HG03045 (cell line): ENCODE measurements at regions not wholly inside any gene's neighbourhood (a gene's known extent, or its start where the extent isn't known, plus 50 kb on each side); places are given as distances from the start of the nearest gene placed in this dataset.
"Not testable (repeated sequence)": the region's sequence is repeated elsewhere in the genome, so short reads cannot be mapped to it uniquely, and the experiment has no call there.

Experiments
- ATAC-seq: cut with Tn5 transposase; IDR thresholded peaks from one replicate; pipeline ENCODE4 v1.9.1; 2021; ENCODE audit warnings: mild to moderate bottlenecking, moderate library complexity; ENCODE audit not compliant: unreplicated experiment

DNA sequence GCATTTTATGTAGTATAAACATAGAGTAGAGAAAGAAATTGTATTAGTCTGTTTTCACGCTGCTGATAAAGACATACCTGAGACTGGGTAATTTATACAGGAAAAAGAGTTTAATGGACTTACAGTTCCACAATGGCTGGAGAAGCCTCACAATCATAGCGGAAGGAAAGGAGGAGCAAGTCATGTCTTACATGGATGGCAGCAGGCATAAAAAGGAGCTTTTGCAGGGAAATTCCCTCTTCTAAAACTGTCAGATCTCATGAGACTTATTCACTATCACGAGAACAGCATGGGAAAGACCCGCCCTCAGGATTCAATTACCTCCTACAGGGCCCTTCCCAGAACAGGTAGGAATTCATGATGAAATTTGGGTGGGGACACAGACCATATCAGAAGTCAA is 98.1 kb downstream of the ARRDC3 start:
- not testable (repeated sequence) for ATAC-seq

DNA sequence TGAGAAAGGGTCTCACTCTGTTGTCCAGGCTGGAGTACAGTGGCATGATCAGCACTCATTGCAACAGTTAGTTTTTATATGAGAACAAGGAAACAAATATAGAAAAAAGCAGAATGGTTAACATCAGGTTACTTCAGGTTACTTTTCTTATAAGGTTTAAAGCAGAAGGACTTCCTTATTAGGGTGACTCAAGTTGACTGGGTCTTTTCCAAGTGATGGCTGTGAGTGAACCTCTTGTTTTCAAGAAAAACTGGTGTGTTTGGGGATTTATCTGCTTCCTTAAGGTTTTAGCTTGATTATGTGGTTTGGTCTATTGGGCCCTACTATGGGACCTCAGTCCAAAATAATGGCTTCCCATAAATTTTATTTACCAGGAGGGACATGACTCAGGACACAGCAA is 99.2 kb downstream of the ARRDC3 start:
- ATAC-seq: no peak

- ATAC-seq: no peak
These were observed 99.8 kb downstream of the ARRDC3 start for GRCh38 chr5:91283326-91283725.

- ATAC-seq: no peak
These were observed 100.9 kb downstream of the ARRDC3 start for GRCh38 chr5:91282210-91282609.

- ATAC-seq: no peak
These were observed 101.7 kb downstream of the ARRDC3 start for GRCh38 chr5:91281401-91281800.

- ATAC-seq: peak; percentile 92
These were observed 102.5 kb downstream of the ARRDC3 start for GRCh38 chr5:91280362-91281269.

DNA sequence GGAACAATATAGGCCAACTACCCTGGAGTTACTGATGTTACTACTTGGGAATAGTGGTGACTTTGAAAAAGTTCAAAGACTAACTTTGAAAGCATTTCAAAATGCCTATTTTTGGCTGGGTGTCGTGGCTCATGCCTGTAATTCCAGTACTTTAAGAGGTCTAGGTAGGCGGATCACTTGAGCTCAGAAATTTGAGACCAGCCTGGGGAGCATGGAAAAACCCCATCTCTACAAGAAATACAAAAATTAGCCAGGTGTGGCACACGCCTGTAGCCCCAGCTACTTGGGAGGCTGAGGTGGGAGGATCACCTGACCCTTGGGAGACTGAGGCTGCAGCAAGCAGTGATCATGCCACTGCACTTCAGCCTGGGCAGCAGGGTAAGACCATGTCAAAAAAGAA is 105.3 kb downstream of the ARRDC3 start:
- no peak for ATAC-seq

DNA sequence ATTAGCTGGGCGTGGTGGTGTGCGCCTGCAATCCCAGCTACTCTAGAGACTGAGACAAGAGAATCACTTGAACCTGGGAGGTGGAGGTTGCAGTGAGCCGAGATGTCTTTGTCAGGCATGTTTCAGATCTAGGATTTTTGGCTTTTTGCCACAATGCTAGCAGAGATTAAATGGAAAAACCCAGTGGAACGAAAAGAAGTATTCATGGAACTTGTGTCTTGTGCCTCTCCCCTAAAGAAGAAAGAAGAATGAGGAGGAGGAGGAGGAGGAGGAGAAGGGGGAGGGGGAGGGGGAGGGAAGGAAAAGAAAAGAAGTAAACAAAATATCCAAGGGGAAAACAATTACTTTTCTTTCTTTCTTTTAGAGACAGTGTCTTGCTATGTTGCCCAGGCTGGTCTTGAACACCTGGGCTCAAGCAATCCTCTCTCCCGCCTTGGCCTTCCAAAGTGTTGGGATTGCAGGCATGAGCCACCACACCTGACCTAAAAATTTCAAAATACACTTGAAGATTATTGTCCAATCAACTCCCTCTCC is 106.0 kb downstream of the ARRDC3 start:
- no peak for ATAC-seq

DNA sequence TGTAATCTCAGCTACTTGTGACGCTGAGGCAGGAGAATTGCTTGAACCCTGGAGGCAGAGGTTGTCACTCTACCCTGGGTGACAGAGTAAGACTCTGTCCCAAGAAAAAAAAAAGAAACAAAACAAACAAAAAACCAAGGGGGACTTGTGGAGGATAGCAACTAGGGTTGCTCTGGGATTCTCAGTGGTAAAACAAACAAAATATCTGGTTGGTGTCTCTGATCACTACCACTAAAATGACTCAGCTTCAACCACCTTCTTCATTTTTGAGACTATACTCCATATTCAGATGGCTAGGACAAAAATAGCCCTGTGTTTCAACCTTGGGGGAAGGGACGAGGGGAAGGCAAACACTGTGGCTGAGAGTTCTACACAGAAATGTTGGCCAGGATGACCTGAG is 110.3 kb downstream of the ARRDC3 start:
- ATAC-seq: peak; percentile 91

DNA sequence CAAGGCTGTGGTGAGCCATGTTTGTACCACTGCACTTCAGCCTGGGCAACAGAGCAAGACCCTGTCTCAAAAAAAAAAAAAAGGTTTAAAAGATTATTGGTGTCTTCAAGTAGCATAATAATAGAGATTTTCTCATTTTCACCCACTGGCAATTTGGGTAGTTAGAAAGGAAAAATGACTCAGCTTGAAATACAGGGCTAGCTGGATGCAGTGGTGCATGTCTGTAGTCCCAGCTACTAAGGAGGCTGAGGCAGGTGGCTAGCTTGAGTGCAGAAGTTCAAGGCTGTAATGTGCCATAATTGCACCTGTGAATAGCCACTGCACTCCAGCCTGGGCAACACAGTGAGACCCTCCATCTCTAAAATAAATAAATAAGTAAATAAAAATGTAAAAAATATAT is 111.1 kb downstream of the ARRDC3 start:
- ATAC-seq: peak; percentile 61

DNA sequence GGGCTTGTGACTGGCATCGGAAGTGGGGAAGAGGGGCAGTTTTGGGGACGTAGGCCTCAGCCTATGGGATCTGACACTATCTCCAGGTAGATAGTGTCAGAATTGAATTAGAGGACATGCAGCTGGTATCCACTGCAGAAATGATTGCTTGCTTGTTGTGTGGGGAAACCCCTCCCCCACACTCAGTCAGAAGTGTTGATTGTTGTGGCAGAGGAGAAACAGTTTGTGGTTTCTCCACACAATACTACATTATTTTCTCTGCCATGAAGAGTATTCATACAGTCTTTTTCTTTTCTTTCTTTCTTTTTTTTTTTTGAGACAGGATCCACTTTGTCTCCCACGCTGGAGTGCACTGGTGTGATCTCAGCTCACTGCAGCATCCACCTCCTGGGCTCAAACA is 113.9 kb downstream of the ARRDC3 start:
- no peak for ATAC-seq

DNA sequence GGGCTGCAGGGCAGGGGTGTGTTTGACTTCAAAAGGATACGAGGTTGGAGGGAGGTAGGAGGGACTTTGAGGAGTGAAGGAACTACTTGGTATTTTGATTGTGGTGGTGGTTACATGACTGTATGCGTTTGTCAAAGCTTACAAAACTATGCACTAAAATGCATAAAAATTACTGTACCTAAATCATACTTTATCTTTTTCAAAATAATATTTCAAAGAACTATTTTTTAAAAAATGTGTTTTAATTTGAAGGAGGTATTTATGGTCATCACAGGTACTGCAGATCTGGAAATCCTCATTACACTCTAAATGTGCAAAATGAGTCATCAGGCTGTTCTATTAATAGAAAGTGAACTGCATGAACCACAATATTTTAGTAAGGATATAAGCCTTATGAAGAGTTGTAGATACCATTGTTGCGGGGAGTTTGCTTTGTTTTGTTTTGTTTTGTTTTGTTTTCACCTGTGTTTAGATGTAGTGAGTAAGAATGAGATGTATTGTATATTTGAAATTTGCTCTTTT is 116.9 kb downstream of the ARRDC3 start:
- ATAC-seq: peak; percentile 55

- ATAC-seq: no peak
These were observed 118.6 kb downstream of the ARRDC3 start for GRCh38 chr5:91264311-91265051.

- ATAC-seq: no peak
These were observed 119.2 kb downstream of the ARRDC3 start for GRCh38 chr5:91263898-91264297.

DNA sequence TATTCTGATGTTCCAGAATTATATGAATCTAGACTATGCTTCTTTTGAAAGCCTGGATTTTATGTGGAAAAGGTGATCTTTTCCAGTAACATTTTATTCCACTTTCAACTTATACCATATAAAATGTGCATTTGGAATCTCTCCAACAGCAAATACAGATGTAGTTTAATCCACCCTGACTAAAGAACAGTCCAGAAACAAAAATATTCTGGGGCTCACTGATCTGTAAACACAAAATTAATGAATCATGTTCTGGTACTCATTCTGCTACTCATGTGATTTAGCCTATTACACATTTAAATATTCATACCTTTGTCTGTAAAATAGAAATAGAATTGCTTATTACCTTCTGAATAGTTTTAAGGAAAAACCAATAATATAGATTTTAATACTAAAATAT is 125.8 kb downstream of the ARRDC3 start:
- no peak for ATAC-seq

DNA sequence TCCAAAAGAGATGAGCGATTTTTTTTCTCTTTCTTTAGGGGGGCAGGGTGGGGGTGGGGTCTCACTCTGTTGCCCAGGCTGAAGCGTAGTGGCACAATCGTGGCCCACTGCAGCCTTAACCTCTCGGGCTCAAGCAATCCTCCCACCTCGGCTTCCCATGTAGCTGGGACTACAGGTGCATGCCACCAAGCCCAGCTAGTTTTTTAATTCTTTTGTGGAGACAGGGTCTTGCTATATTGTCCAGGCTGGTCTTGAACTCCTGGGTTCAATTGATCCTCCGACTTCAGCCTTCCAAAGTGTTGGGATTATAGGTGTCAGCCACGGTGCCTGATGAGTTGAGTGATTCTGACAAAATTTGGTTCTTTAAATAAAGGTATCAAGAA is 127.0 kb downstream of the ARRDC3 start:
- ATAC-seq: no peak

DNA sequence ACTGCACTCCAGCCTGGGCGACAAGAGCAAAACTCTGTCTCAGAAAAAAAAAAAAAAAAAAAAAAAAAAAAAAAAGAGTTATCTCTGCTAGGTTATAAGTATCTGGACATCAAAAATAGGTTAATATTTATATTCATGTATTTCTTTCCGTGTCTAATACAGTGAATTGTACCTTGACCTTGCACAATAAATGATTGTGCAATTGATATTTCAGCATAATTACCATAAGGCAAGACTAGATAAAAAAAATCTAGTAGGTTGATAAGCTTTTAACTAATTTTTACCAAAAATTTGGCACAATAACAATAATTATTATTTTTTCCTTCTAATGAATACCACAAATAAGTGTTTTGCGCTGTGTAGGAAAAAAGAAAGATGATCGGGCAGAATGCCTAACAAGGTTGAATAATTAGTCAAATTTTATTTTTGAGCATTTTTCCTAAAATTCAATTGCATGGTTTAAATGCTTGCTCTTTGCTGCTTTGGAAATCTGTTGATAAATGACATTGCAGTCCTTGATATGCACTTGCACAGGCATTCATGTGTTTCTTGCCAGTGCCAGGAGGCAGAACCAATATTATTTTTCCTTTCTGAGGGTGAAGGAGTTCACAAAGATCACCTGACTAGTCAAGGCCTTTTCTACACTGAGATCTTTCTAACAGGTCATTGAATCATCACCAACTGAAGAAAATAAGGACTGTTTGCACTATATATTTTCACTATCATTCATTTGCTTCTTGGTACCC is 127.5 kb downstream of the ARRDC3 start:
- ATAC-seq: no peak

GRCh38 chr5:91252916-91253315 is 130.2 kb downstream of the ARRDC3 start:
- ATAC-seq: no peak

- no peak for ATAC-seq
These were observed 137.2 kb downstream of the ARRDC3 start for GRCh38 chr5:91245871-91246270.

DNA sequence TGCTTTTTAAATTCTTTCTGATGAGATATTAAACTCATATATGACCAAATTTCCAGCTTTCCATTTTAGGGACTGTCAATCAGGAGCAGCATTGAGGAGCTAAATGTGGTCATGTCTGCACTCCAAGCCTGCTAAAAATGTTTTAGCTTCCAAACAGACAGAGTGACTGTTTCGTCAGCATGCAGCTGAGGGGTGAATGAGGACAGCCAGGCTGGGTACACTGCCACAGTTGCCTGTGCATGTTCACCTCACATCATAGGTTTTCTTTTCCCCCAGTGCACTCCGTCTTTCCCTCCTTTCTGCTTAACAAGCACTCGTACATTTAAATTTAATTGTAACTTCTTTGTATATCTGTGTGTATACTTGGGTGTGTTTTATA is 138.1 kb downstream of the ARRDC3 start:
- no peak for ATAC-seq
